Parathyroid adenoma (tissue), 2 donors: ENCODE measurements at regions not wholly inside any gene's neighbourhood (a gene's known extent, or its start where the extent isn't known, plus 50 kb on each side); places are given as distances from the start of the nearest gene placed in this dataset.

Experiments
- H2AFZ ChIP-seq: fragments of 300-600 bp; sonication (generic); one replicate; pipeline ENCODE4 v1.7.0; 2017; ENCODE audit warnings: antibody characterized with exemption, mild to moderate bottlenecking
- H3K27ac ChIP-seq: fragments of 300-600 bp; sonication (generic); one replicate; pipeline ENCODE4 v1.7.0; 2017
- H3K27me3 ChIP-seq: fragments of 300-600 bp; sonication (generic); one replicate; pipeline ENCODE4 v1.7.0; 2017; ENCODE audit warnings: low read length; ENCODE audit not compliant: control insufficient read depth, insufficient read depth
- H3K36me3 ChIP-seq: fragments of 300-600 bp; sonication (generic); one replicate; pipeline ENCODE4 v1.7.0; 2017; ENCODE audit warnings: low read length; ENCODE audit not compliant: control insufficient read depth, insufficient read depth
- H3K4me1 ChIP-seq: fragments of 300-600 bp; sonication (generic); one replicate; pipeline ENCODE4 v1.7.0; 2017; ENCODE audit warnings: control low read depth
- H3K4me2 ChIP-seq: fragments of 300-600 bp; sonication (generic); one replicate; pipeline ENCODE4 v1.7.0; 2017; ENCODE audit warnings: low read length
- H3K4me3 ChIP-seq: fragments of 300-600 bp; sonication (generic); one replicate; pipeline ENCODE4 v1.7.0; 2017; ENCODE audit warnings: low read depth, low read length
- H3K79me2 ChIP-seq: fragments of 300-600 bp; sonication (generic); one replicate; pipeline ENCODE4 v1.7.0; 2017; ENCODE audit warnings: control low read depth
- H3K9ac ChIP-seq: fragments of 300-600 bp; sonication (generic); one replicate; pipeline ENCODE4 v1.7.0; 2017; ENCODE audit warnings: mild to moderate bottlenecking
- H3K9me3 ChIP-seq: fragments of 300-600 bp; sonication (generic); one replicate; pipeline ENCODE4 v1.7.0; 2017; ENCODE audit warnings: low read length; ENCODE audit not compliant: control insufficient read depth
- TF ChIP-seq, protein P1 (sequence below): fragments of 300-600 bp; sonication (generic); IDR thresholded peaks from one replicate; pipeline ENCODE4 v1.7.0; 2017; ENCODE audit warnings: antibody characterized with exemption, mild to moderate bottlenecking
- donor health status: primary hyperparathyroidism.

DNA sequence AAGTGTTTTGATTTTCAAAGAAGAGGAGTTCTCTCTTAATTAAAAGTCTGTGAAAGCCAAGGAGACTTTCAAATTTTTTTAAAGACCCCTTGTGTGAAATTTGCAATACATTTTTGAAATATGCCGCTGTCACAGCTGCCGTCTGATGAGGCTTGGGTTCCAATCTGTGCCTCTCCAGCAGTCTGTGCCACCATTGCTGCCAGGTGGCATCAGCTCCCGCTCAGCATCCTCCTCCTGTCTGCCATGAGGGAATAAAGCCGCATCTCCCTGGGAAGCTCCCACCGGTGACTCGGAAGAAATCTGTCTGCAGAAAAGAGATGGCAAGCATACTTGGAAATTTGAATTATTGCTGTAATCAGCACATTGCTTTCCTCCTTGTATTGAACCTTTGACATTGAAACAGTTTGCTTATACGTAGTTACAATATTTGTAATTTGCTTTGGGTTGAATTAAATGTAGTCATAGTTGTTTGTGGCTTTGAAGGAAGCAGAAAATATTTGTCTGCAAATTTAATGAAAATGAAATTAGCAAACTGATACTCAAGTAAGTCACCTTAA, 145.7 kb upstream of the SNX2 start:
- H3K4me3 ChIP-seq: no peak overlapping the region
- TF ChIP-seq, protein P1, sequence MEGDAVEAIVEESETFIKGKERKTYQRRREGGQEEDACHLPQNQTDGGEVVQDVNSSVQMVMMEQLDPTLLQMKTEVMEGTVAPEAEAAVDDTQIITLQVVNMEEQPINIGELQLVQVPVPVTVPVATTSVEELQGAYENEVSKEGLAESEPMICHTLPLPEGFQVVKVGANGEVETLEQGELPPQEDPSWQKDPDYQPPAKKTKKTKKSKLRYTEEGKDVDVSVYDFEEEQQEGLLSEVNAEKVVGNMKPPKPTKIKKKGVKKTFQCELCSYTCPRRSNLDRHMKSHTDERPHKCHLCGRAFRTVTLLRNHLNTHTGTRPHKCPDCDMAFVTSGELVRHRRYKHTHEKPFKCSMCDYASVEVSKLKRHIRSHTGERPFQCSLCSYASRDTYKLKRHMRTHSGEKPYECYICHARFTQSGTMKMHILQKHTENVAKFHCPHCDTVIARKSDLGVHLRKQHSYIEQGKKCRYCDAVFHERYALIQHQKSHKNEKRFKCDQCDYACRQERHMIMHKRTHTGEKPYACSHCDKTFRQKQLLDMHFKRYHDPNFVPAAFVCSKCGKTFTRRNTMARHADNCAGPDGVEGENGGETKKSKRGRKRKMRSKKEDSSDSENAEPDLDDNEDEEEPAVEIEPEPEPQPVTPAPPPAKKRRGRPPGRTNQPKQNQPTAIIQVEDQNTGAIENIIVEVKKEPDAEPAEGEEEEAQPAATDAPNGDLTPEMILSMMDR: no peak
- no peak overlapping the region for H3K4me2 ChIP-seq
- no peaks in the 10 kb centered on the region for H3K4me1 ChIP-seq
- no peak overlapping the region for H3K9ac ChIP-seq
- no peak overlapping the region for H2AFZ ChIP-seq
- H3K27ac ChIP-seq: no peak overlapping the region
- H3K36me3 ChIP-seq: no peaks in the 10 kb centered on the region
- no peaks in the 10 kb centered on the region for H3K79me2 ChIP-seq
- no peaks in the 10 kb centered on the region for H3K9me3 ChIP-seq
- H3K27me3 ChIP-seq: no peaks in the 10 kb centered on the region

DNA sequence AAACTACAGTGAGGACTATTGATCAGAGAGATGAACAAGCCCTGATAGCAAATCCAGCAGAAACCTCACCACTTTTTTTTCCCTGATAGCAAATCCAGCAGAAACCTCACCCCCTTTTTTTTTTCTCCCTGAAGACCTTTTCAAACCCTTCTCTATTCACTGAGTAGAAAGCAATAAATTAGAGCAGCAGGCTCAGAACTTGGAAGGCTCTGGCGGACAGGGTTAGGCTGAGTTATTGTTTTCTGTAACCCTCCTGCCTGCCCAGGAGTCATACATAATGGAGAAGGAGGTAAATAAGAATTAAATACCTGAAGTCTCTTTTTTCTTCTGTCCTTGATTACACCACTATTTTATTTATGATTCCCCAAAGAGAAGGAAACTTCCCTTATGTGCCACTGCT, 136.3 kb upstream of the SNX2 start:
- TF ChIP-seq, protein P1: no peak
- Histone ChIP-seq H3K4me2 (no peak overlapping the region), H3K27ac (no peak overlapping the region), H3K36me3 (no peaks in the 10 kb centered on the region), H3K27me3 (no peaks in the 10 kb centered on the region), H3K9ac (no peak overlapping the region), H3K9me3 (no peaks in the 10 kb centered on the region), H3K4me3 (no peak overlapping the region), H2AFZ (no peak overlapping the region), H3K4me1 (no peaks in the 10 kb centered on the region), H3K79me2 (no peaks in the 10 kb centered on the region)

DNA sequence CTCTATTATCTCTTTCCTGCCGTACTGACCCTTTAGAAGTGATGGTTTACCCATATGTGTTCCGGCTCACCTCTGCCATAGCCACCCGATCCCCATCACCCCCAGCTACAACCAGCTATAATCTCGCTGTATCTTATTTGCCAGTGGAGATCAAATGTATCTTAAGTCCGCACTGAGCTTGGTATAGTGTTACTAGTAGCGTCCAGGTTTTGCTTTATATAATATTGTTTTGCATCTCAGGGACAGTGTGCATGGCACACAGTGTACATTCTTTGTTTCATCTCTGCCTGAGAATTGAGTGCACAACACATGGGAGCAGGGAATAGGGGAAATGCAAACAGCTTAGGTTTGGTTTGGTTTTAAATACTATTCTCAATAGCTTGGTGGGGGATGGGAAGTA, 135.8 kb upstream of the SNX2 start:
- H2AFZ ChIP-seq: no peak overlapping the region
- no peak overlapping the region for H3K4me3 ChIP-seq
- H3K36me3 ChIP-seq: no peaks in the 10 kb centered on the region
- H3K4me1 ChIP-seq: no peaks in the 10 kb centered on the region
- H3K27ac ChIP-seq: no peak overlapping the region
- no peak overlapping the region for H3K4me2 ChIP-seq
- H3K27me3 ChIP-seq: no peaks in the 10 kb centered on the region
- no peaks in the 10 kb centered on the region for H3K79me2 ChIP-seq
- TF ChIP-seq, protein P1: no peak
- H3K9ac ChIP-seq: no peak overlapping the region
- no peaks in the 10 kb centered on the region for H3K9me3 ChIP-seq

DNA sequence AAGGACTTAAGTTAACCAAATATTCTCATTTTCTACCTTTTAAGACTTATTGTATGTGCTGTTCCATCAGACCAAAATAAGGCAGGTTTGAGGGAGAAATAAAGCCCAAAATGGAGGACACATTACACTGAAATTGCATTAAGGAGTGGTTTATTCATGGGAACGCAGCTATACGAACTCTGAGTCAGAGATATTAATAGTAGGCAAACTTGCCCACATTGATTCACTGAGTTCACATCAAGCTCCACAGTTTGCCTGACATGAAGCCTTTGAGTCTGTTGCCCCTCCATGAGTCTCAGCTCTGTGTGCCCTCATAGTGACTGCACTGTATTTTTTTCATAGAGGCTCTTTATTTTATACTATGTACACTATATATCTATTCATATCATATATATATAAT, 135.0 kb upstream of the SNX2 start:
- Histone ChIP-seq H3K9me3 (no peaks in the 10 kb centered on the region), H3K4me3 (no peak overlapping the region), H3K4me2 (no peak overlapping the region), H2AFZ (no peak overlapping the region), H3K4me1 (no peaks in the 10 kb centered on the region), H3K9ac (no peak overlapping the region), H3K27ac (no peak overlapping the region), H3K36me3 (no peaks in the 10 kb centered on the region), H3K27me3 (no peaks in the 10 kb centered on the region), H3K79me2 (no peaks in the 10 kb centered on the region)
- TF ChIP-seq, protein P1: no peak

DNA sequence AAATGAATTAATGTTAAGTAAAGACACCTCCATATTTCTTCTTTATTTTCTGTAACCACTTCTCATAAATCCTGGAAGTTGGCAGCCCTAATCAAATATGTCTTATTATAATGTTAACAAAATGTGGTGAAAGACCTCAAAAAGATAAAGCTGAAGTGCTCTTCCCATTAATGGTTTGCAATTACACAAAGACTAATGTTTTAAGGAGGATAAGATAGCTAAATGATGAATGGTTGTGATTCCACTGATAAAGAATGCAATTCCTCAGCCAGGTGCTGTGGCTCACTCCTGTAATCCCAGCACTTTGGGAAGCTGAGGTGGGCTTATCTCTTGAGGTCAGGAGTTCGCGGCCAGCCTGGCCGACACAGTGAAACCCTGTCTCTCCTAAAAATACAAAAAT, 125.8 kb upstream of the SNX2 start:
- Histone ChIP-seq H3K4me2 (no peak overlapping the region), H3K36me3 (no peaks in the 10 kb centered on the region), H3K27ac (no peak overlapping the region), H3K4me1 (no peaks in the 10 kb centered on the region), H3K9ac (no peak overlapping the region), H3K4me3 (no peak overlapping the region), H3K27me3 (no peaks in the 10 kb centered on the region), H3K79me2 (no peaks in the 10 kb centered on the region), H3K9me3 (no peaks in the 10 kb centered on the region), H2AFZ (no peak overlapping the region)
- TF ChIP-seq, protein P1: no peak
